ENCODE measurements at regions not wholly inside any gene's neighbourhood (a gene's known extent, or its start where the extent isn't known, plus 50 kb on each side); places are given as distances from the start of the nearest gene placed in this dataset.

GRCh38 chr12:72793796-72794195 is 521.6 kb downstream of the TRHDE start:
- no peak for TF ChIP-seq CTCF (IDR thresholded peaks at IDR 0.05)
- no peak for TF ChIP-seq POLR2AphosphoS5 (IDR thresholded peaks at IDR 0.05; ENCODE audit: low read depth, low read length)
- no peak for TF ChIP-seq TCF7L2 (IDR thresholded peaks at IDR 0.05; ENCODE audit: low read depth, low read length)
- TF ChIP-seq REST (IDR thresholded peaks at IDR 0.05; ENCODE audit: insufficient read depth in 1 of 2, low read depth in 2 of 2, low read length in 1 of 2), result no peak
- no peak for TF ChIP-seq SIN3A (IDR thresholded peaks at IDR 0.05; ENCODE audit: borderline replicate concordance, insufficient read depth, low read depth, low read length)

Measured in Panc1 (cell line).